ENCODE measurements at regions not wholly inside any gene's neighbourhood (a gene's known extent, or its start where the extent isn't known, plus 50 kb on each side); places are given as distances from the start of the nearest gene placed in this dataset.

DNA sequence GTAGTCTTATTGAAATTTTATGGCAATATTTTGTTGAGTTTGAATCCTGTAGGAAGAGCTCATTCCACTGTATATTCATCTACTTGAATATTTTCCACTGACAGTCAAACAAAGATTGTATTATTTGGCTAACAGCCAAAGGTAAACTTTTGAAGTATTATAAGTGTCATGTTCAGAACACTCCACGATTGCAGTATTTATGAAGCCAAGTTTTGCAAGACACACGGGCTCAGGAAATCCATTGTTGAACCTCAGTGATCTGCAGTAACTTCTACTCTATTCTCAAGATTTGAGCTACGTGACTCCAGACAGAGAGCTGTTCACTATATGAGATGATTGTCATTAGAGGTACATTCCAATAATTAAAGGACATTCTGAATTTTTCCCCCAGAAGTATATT is 302.7 kb upstream of the ADGRL3 start:
- no peak for DNase-seq (ENCODE audit: low spot score)
- no peak overlapping the region for H3K27ac Mint-ChIP-seq
- H3K4me1 Mint-ChIP-seq, result peaks cover 2% of the 10 kb centered on the region
- H3K27me3 Mint-ChIP-seq (ENCODE audit: low read depth), result no peaks in the 10 kb centered on the region
- no peak for ATAC-seq
- POLR2A ChIA-PET, result no interaction called here
- CTCF ChIA-PET, result interaction anchor here (1.2 kb wide), 1 partner anchor 91 kb away, joined by 3 read pairs; no protein-coding TSS in a partner anchor
- no peaks in the 10 kb centered on the region for H3K36me3 Mint-ChIP-seq
- TF ChIP-seq RELA (CRISPR knock-in tag; IDR thresholded peaks at IDR 0.05; ENCODE audit: borderline replicate concordance), result no peak
- TF ChIP-seq, protein P1, sequence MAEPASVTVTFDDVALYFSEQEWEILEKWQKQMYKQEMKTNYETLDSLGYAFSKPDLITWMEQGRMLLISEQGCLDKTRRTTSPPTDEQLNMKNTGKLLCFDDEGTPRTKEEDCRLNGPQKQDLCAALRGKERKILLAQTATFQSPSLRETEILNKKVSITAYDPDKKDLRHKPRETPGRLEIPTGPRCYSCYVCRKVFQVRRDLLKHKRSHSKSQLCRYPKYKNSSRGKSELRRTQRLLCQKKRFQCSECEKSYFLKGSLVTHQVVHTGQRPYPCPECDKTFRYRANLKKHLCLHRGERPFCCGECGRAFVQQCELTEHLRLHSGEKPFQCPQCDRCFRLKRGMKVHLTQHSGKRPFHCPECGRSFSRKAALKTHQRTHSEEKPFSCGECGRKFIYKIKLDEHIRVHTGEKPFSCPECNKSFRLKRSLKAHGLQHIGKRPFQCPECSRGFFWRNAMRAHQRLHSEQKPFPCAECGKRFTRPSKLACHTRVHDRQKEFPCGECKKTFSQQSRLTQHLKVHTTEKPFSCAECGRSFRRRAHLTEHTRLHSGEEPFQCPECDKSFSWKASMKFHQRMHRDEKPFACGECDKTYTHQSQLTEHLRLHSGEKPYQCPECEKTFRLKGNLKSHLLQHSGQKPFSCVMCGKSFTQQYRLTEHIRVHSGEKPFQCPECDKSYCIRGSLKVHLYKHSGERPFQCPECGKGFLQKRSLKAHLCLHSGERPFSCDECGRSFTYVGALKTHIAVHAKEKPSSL (CRISPR knock-in tag; conservative IDR thresholded peaks at IDR 0.05), result no peak
- TF ChIP-seq, protein P2, sequence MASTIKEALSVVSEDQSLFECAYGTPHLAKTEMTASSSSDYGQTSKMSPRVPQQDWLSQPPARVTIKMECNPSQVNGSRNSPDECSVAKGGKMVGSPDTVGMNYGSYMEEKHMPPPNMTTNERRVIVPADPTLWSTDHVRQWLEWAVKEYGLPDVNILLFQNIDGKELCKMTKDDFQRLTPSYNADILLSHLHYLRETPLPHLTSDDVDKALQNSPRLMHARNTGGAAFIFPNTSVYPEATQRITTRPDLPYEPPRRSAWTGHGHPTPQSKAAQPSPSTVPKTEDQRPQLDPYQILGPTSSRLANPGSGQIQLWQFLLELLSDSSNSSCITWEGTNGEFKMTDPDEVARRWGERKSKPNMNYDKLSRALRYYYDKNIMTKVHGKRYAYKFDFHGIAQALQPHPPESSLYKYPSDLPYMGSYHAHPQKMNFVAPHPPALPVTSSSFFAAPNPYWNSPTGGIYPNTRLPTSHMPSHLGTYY (CRISPR knock-in tag; IDR thresholded peaks at IDR 0.05), result no peak
- TF ChIP-seq, protein P3, sequence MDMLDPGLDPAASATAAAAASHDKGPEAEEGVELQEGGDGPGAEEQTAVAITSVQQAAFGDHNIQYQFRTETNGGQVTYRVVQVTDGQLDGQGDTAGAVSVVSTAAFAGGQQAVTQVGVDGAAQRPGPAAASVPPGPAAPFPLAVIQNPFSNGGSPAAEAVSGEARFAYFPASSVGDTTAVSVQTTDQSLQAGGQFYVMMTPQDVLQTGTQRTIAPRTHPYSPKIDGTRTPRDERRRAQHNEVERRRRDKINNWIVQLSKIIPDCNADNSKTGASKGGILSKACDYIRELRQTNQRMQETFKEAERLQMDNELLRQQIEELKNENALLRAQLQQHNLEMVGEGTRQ (CRISPR knock-in tag; IDR thresholded peaks at IDR 0.05), result no peak
- no peak for TF ChIP-seq ZBTB21 (CRISPR knock-in tag; IDR thresholded peaks at IDR 0.05; ENCODE audit: borderline replicate concordance)
- TF ChIP-seq, protein P4, sequence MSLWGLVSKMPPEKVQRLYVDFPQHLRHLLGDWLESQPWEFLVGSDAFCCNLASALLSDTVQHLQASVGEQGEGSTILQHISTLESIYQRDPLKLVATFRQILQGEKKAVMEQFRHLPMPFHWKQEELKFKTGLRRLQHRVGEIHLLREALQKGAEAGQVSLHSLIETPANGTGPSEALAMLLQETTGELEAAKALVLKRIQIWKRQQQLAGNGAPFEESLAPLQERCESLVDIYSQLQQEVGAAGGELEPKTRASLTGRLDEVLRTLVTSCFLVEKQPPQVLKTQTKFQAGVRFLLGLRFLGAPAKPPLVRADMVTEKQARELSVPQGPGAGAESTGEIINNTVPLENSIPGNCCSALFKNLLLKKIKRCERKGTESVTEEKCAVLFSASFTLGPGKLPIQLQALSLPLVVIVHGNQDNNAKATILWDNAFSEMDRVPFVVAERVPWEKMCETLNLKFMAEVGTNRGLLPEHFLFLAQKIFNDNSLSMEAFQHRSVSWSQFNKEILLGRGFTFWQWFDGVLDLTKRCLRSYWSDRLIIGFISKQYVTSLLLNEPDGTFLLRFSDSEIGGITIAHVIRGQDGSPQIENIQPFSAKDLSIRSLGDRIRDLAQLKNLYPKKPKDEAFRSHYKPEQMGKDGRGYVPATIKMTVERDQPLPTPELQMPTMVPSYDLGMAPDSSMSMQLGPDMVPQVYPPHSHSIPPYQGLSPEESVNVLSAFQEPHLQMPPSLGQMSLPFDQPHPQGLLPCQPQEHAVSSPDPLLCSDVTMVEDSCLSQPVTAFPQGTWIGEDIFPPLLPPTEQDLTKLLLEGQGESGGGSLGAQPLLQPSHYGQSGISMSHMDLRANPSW (CRISPR knock-in tag; conservative IDR thresholded peaks at IDR 0.05; ENCODE audit: low read depth), result no peak
- TF ChIP-seq, protein P5, sequence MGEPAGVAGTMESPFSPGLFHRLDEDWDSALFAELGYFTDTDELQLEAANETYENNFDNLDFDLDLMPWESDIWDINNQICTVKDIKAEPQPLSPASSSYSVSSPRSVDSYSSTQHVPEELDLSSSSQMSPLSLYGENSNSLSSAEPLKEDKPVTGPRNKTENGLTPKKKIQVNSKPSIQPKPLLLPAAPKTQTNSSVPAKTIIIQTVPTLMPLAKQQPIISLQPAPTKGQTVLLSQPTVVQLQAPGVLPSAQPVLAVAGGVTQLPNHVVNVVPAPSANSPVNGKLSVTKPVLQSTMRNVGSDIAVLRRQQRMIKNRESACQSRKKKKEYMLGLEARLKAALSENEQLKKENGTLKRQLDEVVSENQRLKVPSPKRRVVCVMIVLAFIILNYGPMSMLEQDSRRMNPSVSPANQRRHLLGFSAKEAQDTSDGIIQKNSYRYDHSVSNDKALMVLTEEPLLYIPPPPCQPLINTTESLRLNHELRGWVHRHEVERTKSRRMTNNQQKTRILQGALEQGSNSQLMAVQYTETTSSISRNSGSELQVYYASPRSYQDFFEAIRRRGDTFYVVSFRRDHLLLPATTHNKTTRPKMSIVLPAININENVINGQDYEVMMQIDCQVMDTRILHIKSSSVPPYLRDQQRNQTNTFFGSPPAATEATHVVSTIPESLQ (CRISPR knock-in tag; IDR thresholded peaks at IDR 0.05), result no peak
- TF ChIP-seq CREB1 (CRISPR knock-in tag; IDR thresholded peaks at IDR 0.05), result no peak
- TF ChIP-seq NFYB (CRISPR knock-in tag; conservative IDR thresholded peaks at IDR 0.05; ENCODE audit: low read depth), result no peak
- H3K4me3 Mint-ChIP-seq, result no peak overlapping the region
- 0 out of 2 replicates have a peak, but pooled peaks cover 5% of the 10 kb centered on the region for H3K9me3 Mint-ChIP-seq

DNA sequence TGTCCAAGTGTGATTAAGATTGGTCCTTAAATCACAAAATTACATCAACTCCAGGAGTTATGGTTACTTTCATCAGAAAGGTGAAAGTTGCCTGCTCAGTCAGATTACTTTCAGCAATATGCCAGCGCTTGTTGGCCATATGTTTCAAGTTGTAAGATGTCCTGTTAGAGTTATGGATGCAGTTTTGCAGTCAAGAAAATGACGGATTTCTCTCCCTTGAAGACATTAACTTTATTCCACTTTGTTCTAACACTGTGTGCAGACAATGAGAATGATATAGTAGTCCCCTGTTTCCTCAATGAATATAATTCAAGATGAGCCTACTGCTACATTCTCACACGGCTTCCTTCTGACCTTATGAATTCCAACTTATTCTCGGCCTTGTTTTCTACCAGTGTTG is 295.0 kb upstream of the ADGRL3 start:
- CTCF ChIA-PET, result no interaction called here
- Mint-ChIP-seq H3K9me3 (no peaks in the 10 kb centered on the region), H3K27ac (no peak overlapping the region), H3K36me3 (no peaks in the 10 kb centered on the region), H3K4me3 (no peak overlapping the region), H3K27me3 (ENCODE audit: low read depth) (no peaks in the 10 kb centered on the region), H3K4me1 (peaks cover 6% of the 10 kb centered on the region; the same call in 1 of the 2 replicates)
- no peak for DNase-seq (ENCODE audit: low spot score)
- TF ChIP-seq ZNF219 (CRISPR knock-in tag; IDR thresholded peaks at IDR 0.05; ENCODE audit: borderline replicate concordance) (no peak), ZNF423 (CRISPR knock-in tag; IDR thresholded peaks at IDR 0.05) (no peak), MYBL2 (CRISPR knock-in tag; IDR thresholded peaks at IDR 0.05) (no peak), FOXP1 (CRISPR knock-in tag; IDR thresholded peaks at IDR 0.05; ENCODE audit: borderline replicate concordance) (no peak), ZNF317 (CRISPR knock-in tag; IDR thresholded peaks at IDR 0.05; ENCODE audit: borderline replicate concordance, low read depth) (no peak), ESRRA (CRISPR knock-in tag; IDR thresholded peaks at IDR 0.05; ENCODE audit: borderline replicate concordance) (no peak), IRF2 (CRISPR knock-in tag; IDR thresholded peaks at IDR 0.05; ENCODE audit: borderline replicate concordance, low read depth) (no peak)
- TF ChIP-seq, protein P6, sequence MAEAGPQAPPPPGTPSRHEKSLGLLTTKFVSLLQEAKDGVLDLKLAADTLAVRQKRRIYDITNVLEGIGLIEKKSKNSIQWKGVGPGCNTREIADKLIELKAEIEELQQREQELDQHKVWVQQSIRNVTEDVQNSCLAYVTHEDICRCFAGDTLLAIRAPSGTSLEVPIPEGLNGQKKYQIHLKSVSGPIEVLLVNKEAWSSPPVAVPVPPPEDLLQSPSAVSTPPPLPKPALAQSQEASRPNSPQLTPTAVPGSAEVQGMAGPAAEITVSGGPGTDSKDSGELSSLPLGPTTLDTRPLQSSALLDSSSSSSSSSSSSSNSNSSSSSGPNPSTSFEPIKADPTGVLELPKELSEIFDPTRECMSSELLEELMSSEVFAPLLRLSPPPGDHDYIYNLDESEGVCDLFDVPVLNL (CRISPR knock-in tag; IDR thresholded peaks at IDR 0.05; ENCODE audit: borderline replicate concordance, low read depth), result no peak
- TF ChIP-seq, protein P7, sequence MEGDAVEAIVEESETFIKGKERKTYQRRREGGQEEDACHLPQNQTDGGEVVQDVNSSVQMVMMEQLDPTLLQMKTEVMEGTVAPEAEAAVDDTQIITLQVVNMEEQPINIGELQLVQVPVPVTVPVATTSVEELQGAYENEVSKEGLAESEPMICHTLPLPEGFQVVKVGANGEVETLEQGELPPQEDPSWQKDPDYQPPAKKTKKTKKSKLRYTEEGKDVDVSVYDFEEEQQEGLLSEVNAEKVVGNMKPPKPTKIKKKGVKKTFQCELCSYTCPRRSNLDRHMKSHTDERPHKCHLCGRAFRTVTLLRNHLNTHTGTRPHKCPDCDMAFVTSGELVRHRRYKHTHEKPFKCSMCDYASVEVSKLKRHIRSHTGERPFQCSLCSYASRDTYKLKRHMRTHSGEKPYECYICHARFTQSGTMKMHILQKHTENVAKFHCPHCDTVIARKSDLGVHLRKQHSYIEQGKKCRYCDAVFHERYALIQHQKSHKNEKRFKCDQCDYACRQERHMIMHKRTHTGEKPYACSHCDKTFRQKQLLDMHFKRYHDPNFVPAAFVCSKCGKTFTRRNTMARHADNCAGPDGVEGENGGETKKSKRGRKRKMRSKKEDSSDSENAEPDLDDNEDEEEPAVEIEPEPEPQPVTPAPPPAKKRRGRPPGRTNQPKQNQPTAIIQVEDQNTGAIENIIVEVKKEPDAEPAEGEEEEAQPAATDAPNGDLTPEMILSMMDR (IDR thresholded peaks at IDR 0.05), result no peak
- ATAC-seq, result no peak
- POLR2A ChIA-PET, result no interaction called here

All from WTC11 (cell line).